ENCODE measurements at regions not wholly inside any gene's neighbourhood (a gene's known extent, or its start where the extent isn't known, plus 50 kb on each side); places are given as distances from the start of the nearest gene placed in this dataset.

DNA sequence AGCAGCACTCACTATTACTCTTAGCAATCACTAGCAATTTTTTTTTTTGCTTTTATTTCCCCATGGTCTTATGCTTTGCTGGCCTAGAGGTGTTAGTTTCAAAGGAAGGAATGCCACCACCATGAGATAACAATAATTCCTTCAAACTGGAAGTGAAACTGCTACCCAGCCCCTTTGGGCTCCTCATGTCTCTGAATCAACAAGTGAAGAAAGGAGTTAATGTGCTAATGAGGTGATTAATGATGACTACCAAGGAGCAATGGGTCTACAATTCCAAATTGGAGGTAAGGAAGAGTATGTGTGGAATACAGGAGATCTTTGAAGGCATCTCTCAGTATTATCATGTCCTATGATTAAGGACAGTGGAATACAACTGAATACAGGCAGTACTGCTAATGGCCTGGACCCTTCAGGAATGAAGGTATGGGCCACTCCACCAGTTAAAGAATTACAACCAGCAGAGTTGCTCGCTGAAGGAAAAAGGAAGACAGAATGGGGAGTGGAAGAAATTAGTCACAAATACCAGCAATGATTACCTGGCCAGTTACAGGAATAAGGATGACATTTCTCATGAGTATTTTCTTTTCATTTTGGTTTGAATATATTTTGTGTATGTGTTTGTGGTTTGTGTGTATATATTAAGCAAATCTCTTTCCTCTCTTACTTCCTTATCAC lies 652.9 kb downstream of the ADGRL2 start:
- no peak for ATAC-seq
- BruUV-seq (replicated peaks): no TSS peak
- no peaks in the 10 kb centered on the region for H3K9me3 ChIP-seq (replicated peaks; ENCODE audit: control insufficient read depth, insufficient read depth, low read length)
- CTCF ChIA-PET: interaction anchor here (1.2 kb wide), 1 partner anchor 9 kb away, joined by 3 read pairs; no protein-coding TSS in a partner anchor
- H3K27ac ChIP-seq (ENCODE audit: control insufficient read depth, insufficient read depth): no peak overlapping the region
- POLR2A ChIA-PET: no interaction called here
- no peaks in the 10 kb centered on the region for H3K27me3 ChIP-seq (replicated peaks in 1 of 2; ENCODE audit: control insufficient read depth in 2 of 2, insufficient read depth in 2 of 2, low read length in 1 of 2)
- no peak overlapping the region for H3K4me3 ChIP-seq
- no peak overlapping the region for H2AFZ ChIP-seq (ENCODE audit: control insufficient read depth, low read depth, low read length)
- H3K4me1 ChIP-seq (ENCODE audit: control insufficient read depth, insufficient read depth, low read length): no peaks in the 10 kb centered on the region
- intact Hi-C loops (cut with micrococcal nuclease; ENCODE audit: unreplicated experiment): no loop called here
- H3K36me3 ChIP-seq (ENCODE audit: control insufficient read depth in 2 of 2, insufficient read depth in 2 of 2, low read length in 1 of 2): no peaks in the 10 kb centered on the region
- no peak for DNase-seq (ENCODE audit: low read depth, low spot score)
- no peak for FAIRE-seq
- WGBS (ENCODE audit: insufficient coverage, insufficient replicate concordance, low lambda C conversion rate, missing lambda C conversion rate): 0% methylated on average over 1 of the region's 1 CpG
- in situ Hi-C loops (cut with MboI): no loop called here
- no peaks in the 10 kb centered on the region for H3K79me2 ChIP-seq (ENCODE audit: control insufficient read depth, insufficient read depth, low read length)
- H4K20me1 ChIP-seq (ENCODE audit: control insufficient read depth, insufficient read depth): no peaks in the 10 kb centered on the region
- no peak for TF ChIP-seq SRF (IDR thresholded peaks at IDR 0.05; ENCODE audit: low read depth in 2 of 2, low read length in 2 of 2)
- TF ChIP-seq GABPA (IDR thresholded peaks at IDR 0.05; ENCODE audit: low read depth): no peak
- no peak for TF ChIP-seq NFYB (IDR thresholded peaks at IDR 0.05; ENCODE audit: insufficient read depth, low read depth, low read length)
- TF ChIP-seq ZSCAN29 (IDR thresholded peaks at IDR 0.05): no peak
- no peak for TF ChIP-seq POLR2AphosphoS5 (IDR thresholded peaks at IDR 0.05; ENCODE audit: low read length)
- TF ChIP-seq SREBF1 (IDR thresholded peaks at IDR 0.05; ENCODE audit: low read length): no peak
- TF ChIP-seq SP1 (IDR thresholded peaks at IDR 0.05; ENCODE audit: low read depth, low read length): no peak
- TF ChIP-seq IKZF1 (conservative IDR thresholded peaks at IDR 0.05): no peak
- TF ChIP-seq, protein P1, sequence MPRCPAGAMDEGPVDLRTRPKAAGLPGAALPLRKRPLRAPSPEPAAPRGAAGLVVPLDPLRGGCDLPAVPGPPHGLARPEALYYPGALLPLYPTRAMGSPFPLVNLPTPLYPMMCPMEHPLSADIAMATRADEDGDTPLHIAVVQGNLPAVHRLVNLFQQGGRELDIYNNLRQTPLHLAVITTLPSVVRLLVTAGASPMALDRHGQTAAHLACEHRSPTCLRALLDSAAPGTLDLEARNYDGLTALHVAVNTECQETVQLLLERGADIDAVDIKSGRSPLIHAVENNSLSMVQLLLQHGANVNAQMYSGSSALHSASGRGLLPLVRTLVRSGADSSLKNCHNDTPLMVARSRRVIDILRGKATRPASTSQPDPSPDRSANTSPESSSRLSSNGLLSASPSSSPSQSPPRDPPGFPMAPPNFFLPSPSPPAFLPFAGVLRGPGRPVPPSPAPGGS (IDR thresholded peaks at IDR 0.05; ENCODE audit: borderline replicate concordance, insufficient read depth, low read depth, low read length, poor library complexity, severe bottlenecking): no peak
- TF ChIP-seq JUND (IDR thresholded peaks at IDR 0.05; ENCODE audit: low read depth, low read length): no peak
- no peak for TF ChIP-seq MXI1 (IDR thresholded peaks at IDR 0.05; ENCODE audit: low read depth, low read length)
- TF ChIP-seq RFX5 (IDR thresholded peaks at IDR 0.05; ENCODE audit: low read depth, low read length): no peak
- TF ChIP-seq SMC3 (IDR thresholded peaks at IDR 0.05; ENCODE audit: borderline replicate concordance, low read length): no peak
- TF ChIP-seq YY1 (IDR thresholded peaks at IDR 0.05; ENCODE audit: low read depth, low read length): no peak
- TF ChIP-seq ZBED1 (IDR thresholded peaks at IDR 0.05; ENCODE audit: borderline replicate concordance): no peak
- TF ChIP-seq, protein P2, sequence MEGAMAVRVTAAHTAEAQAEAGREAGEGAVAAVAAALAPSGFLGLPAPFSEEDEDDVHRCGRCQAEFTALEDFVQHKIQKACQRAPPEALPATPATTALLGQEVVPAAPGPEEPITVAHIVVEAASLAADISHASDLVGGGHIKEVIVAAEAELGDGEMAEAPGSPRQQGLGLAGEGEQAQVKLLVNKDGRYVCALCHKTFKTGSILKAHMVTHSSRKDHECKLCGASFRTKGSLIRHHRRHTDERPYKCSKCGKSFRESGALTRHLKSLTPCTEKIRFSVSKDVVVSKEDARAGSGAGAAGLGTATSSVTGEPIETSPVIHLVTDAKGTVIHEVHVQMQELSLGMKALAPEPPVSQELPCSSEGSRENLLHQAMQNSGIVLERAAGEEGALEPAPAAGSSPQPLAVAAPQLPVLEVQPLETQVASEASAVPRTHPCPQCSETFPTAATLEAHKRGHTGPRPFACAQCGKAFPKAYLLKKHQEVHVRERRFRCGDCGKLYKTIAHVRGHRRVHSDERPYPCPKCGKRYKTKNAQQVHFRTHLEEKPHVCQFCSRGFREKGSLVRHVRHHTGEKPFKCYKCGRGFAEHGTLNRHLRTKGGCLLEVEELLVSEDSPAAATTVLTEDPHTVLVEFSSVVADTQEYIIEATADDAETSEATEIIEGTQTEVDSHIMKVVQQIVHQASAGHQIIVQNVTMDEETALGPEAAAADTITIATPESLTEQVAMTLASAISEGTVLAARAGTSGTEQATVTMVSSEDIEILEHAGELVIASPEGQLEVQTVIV (IDR thresholded peaks at IDR 0.05; ENCODE audit: borderline replicate concordance, partially characterized antibody): no peak
- TF ChIP-seq STAT3 (IDR thresholded peaks at IDR 0.05; ENCODE audit: low read depth, low read length): no peak
- TF ChIP-seq, protein P3, sequence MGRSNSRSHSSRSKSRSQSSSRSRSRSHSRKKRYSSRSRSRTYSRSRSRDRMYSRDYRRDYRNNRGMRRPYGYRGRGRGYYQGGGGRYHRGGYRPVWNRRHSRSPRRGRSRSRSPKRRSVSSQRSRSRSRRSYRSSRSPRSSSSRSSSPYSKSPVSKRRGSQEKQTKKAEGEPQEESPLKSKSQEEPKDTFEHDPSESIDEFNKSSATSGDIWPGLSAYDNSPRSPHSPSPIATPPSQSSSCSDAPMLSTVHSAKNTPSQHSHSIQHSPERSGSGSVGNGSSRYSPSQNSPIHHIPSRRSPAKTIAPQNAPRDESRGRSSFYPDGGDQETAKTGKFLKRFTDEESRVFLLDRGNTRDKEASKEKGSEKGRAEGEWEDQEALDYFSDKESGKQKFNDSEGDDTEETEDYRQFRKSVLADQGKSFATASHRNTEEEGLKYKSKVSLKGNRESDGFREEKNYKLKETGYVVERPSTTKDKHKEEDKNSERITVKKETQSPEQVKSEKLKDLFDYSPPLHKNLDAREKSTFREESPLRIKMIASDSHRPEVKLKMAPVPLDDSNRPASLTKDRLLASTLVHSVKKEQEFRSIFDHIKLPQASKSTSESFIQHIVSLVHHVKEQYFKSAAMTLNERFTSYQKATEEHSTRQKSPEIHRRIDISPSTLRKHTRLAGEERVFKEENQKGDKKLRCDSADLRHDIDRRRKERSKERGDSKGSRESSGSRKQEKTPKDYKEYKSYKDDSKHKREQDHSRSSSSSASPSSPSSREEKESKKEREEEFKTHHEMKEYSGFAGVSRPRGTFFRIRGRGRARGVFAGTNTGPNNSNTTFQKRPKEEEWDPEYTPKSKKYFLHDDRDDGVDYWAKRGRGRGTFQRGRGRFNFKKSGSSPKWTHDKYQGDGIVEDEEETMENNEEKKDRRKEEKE (IDR thresholded peaks at IDR 0.05): no peak
- TF ChIP-seq FOXM1 (IDR thresholded peaks at IDR 0.05; ENCODE audit: low read depth, low read length): no peak
- SMC1A ChIA-PET (ENCODE audit: uncharacterized antibody, unreplicated experiment): no interaction called here
- H3K9ac ChIP-seq (ENCODE audit: control insufficient read depth, insufficient read depth, low read length): no peak overlapping the region
- RAD21 ChIA-PET (ENCODE audit: unreplicated experiment): no interaction called here
- H3K4me2 ChIP-seq (ENCODE audit: control insufficient read depth, insufficient read depth): no peak overlapping the region
